HEK293T (cell line): ENCODE measurements at regions not wholly inside any gene's neighbourhood (a gene's known extent, or its start where the extent isn't known, plus 50 kb on each side); places are given as distances from the start of the nearest gene placed in this dataset.

ENCODE experiments used
- CTCF ChIA-PET: fragments of 350-600 bp; formaldehyde crosslinking; extraction: SDS; loops from one replicate; lab custom pipeline; 2021; ENCODE audit warnings: antibody characterized with exemption, inconsistent platforms; lab: Yijun Ruan, JAX
- POLR2A ChIA-PET: fragments of 350-600 bp; formaldehyde crosslinking; extraction: SDS; loops from one replicate; lab custom pipeline; 2020; ENCODE audit warnings: antibody characterized with exemption, inconsistent platforms; lab: Yijun Ruan, JAX
- DNase-seq: peaks from one replicate; pipeline ENCODE4 v3.0.0; 2012; ENCODE audit warnings: mixed read lengths; ENCODE audit errors: extremely low spot score
- ARNT ChIP-seq: fragments of 450-650 bp; IDR thresholded peaks from 2 replicates; pipeline ENCODE4 v1.6.1; 2017; ENCODE audit warnings: mild to moderate bottlenecking
- BHLHE40 ChIP-seq: fragments of 450-650 bp; IDR thresholded peaks from 2 replicates; pipeline ENCODE4 v1.6.1; 2016; ENCODE audit warnings: mild to moderate bottlenecking, moderate library complexity, borderline replicate concordance
- CTBP1 ChIP-seq: fragments of 450-650 bp; IDR thresholded peaks from 2 replicates; pipeline ENCODE4 v1.6.1; 2016; ENCODE audit warnings: borderline replicate concordance
- ELF4 ChIP-seq: fragments of 450-650 bp; IDR thresholded peaks from 2 replicates; pipeline ENCODE4 v1.6.1; 2017; ENCODE audit warnings: antibody characterized with exemption
- FOXA1 ChIP-seq: fragments of 450-650 bp; IDR thresholded peaks from 2 replicates; pipeline ENCODE4 v1.6.1; 2016; ENCODE audit warnings: mild to moderate bottlenecking
- FOXK2 ChIP-seq: fragments of 450-650 bp; IDR thresholded peaks from 2 replicates; pipeline ENCODE4 v1.6.1; 2016; ENCODE audit warnings: mild to moderate bottlenecking
- FOXM1 ChIP-seq: fragments of 450-650 bp; IDR thresholded peaks from 2 replicates; pipeline ENCODE4 v1.6.1; 2017; ENCODE audit warnings: mild to moderate bottlenecking, borderline replicate concordance
- HDGF ChIP-seq: fragments of 450-650 bp; IDR thresholded peaks from 2 replicates; pipeline ENCODE4 v1.6.1; 2017; ENCODE audit warnings: antibody characterized with exemption, borderline replicate concordance
- L3MBTL2 ChIP-seq: fragments of 450-650 bp; conservative IDR thresholded peaks from 2 replicates; pipeline ENCODE4 v1.6.1; 2016; ENCODE audit warnings: mild to moderate bottlenecking
- LEF1 ChIP-seq: fragments of 450-650 bp; IDR thresholded peaks from 2 replicates; pipeline ENCODE4 v1.6.1; 2017; ENCODE audit warnings: mild to moderate bottlenecking, borderline replicate concordance
- NFRKB ChIP-seq: fragments of 450-650 bp; IDR thresholded peaks from 2 replicates; pipeline ENCODE4 v1.6.1; 2016; ENCODE audit warnings: mild to moderate bottlenecking, moderate library complexity
- PKNOX1 ChIP-seq: fragments of 450-650 bp; IDR thresholded peaks from 2 replicates; pipeline ENCODE4 v1.6.1; 2016
- SP1 ChIP-seq: fragments of 450-650 bp; IDR thresholded peaks from 2 replicates; pipeline ENCODE4 v1.6.1; 2017
- SUZ12 ChIP-seq: fragments of 450-650 bp; IDR thresholded peaks from 2 replicates; pipeline ENCODE4 v1.6.1; 2016; ENCODE audit warnings: mild to moderate bottlenecking
- TARDBP ChIP-seq: fragments of 450-650 bp; IDR thresholded peaks from 2 replicates; pipeline ENCODE4 v1.6.1; 2016
- ZNF384 ChIP-seq: fragments of 450-650 bp; IDR thresholded peaks from 2 replicates; pipeline ENCODE4 v1.6.1; 2016

GRCh38 chr18:26746826-26747475, 118.6 kb downstream of the AQP4 start:
- POLR2A ChIA-PET: no interaction called here
- CTCF ChIA-PET: no interaction called here
- no peak for TF ChIP-seq FOXM1
- TF ChIP-seq LEF1: no peak
- no peak for TF ChIP-seq FOXK2
- no peak for TF ChIP-seq L3MBTL2
- no peak for DNase-seq

GRCh38 chr18:26746398-26746797, 119.1 kb downstream of the AQP4 start:
- POLR2A ChIA-PET: interaction anchor here (1.0 kb wide), 1 partner anchor 21 kb away, joined by 3 read pairs; no protein-coding TSS in a partner anchor
- TF ChIP-seq SUZ12 (no peak), ZNF384 (no peak), HDGF (no peak), SP1 (no peak), FOXA1 (no peak), ARNT (no peak), PKNOX1 (no peak), NFRKB (no peak), FOXM1 (no peak), CTBP1 (no peak), L3MBTL2 (no peak)
- CTCF ChIA-PET: interaction anchor here (0.6 to 1.8 kb wide), 2 partner anchors 10 to 399 kb away, joined by 3 to 5 read pairs; no protein-coding TSS in a partner anchor
- no peak for DNase-seq

GRCh38 chr18:26745288-26746181, 120.0 kb downstream of the AQP4 start:
- CTCF ChIA-PET: interaction anchor here (0.6 to 1.8 kb wide), 2 partner anchors 11 to 400 kb away, joined by 3 to 5 read pairs; no protein-coding TSS in a partner anchor
- DNase-seq: no peak
- TF ChIP-seq ZNF384: no peak
- POLR2A ChIA-PET: interaction anchor here (1.0 kb wide), 1 partner anchor 20 kb away, joined by 3 read pairs; no protein-coding TSS in a partner anchor

- CTCF ChIA-PET: no interaction called here
These were observed 123.7 kb downstream of the AQP4 start for GRCh38 chr18:26741758-26742157.

GRCh38 chr18:26741048-26741447, 124.5 kb downstream of the AQP4 start:
- CTCF ChIA-PET: no interaction called here
- no peak for TF ChIP-seq PKNOX1
- no peak for TF ChIP-seq L3MBTL2
- TF ChIP-seq ELF4: no peak
- no peak for TF ChIP-seq BHLHE40
- no peak for TF ChIP-seq TARDBP
- TF ChIP-seq SP1: no peak
- no peak for DNase-seq
- POLR2A ChIA-PET: no interaction called here

More at GRCh38 chr18:26741758-26742157, 123.7 kb downstream of the AQP4 start:
- POLR2A ChIA-PET: no interaction called here
- DNase-seq: no peak
- TF ChIP-seq ARNT (no peak), NFRKB (no peak), FOXM1 (no peak), FOXK2 (no peak), ZNF384 (no peak), CTBP1 (no peak)

GRCh38 chr18:26740396-26740795, 125.1 kb downstream of the AQP4 start:
- ChIA-PET CTCF (no interaction called here), POLR2A (no interaction called here)
- DNase-seq: no peak
- TF ChIP-seq SUZ12: no peak
- TF ChIP-seq LEF1: no peak
- TF ChIP-seq L3MBTL2: no peak
- no peak for TF ChIP-seq NFRKB
- TF ChIP-seq HDGF: no peak
- TF ChIP-seq PKNOX1: no peak
- TF ChIP-seq TARDBP: no peak
- no peak for TF ChIP-seq FOXK2
- no peak for TF ChIP-seq ARNT
- no peak for TF ChIP-seq FOXA1
- TF ChIP-seq ZNF384: no peak
- no peak for TF ChIP-seq BHLHE40
